WTC11 (cell line): ENCODE measurements at regions not wholly inside any gene's neighbourhood (a gene's known extent, or its start where the extent isn't known, plus 50 kb on each side); places are given as distances from the start of the nearest gene placed in this dataset.

Experiments used
- ATAC-seq: fragments of 200-7000 bp; cut with Tn5 transposase; 2 replicates; pipeline ENCODE4 v1.10.0; 2021; ENCODE audit warnings: mild to moderate bottlenecking, moderate library complexity
- CTCF ChIA-PET: fragments of 300-600 bp; sonication (Branson Sonifier 250); formaldehyde crosslinking; loops from one replicate; lab custom pipeline; 2021; ENCODE audit warnings: antibody characterized with exemption; lab: Charles Lee
- POLR2A ChIA-PET: fragments of 350-600 bp; sonication (Branson Sonifier 250); formaldehyde crosslinking; loops from one replicate; lab custom pipeline; 2021; ENCODE audit warnings: antibody characterized with exemption; lab: Charles Lee
- DNase-seq: peaks from one replicate; pipeline ENCODE4 v3.0.0; 2021; ENCODE audit warnings: low spot score
- H3K27ac Mint-ChIP-seq: 2 replicates; pipeline ENCODE4 v1.8.0; 2021; ENCODE audit warnings: mixed read lengths
- H3K27me3 Mint-ChIP-seq: 2 replicates; pipeline ENCODE4 v1.8.0; 2021; ENCODE audit warnings: low read depth, mild to moderate bottlenecking, moderate library complexity, mixed read lengths
- H3K36me3 Mint-ChIP-seq: 2 replicates; pipeline ENCODE4 v1.8.0; 2021; ENCODE audit warnings: mixed read lengths
- H3K4me1 Mint-ChIP-seq: 2 replicates; pipeline ENCODE4 v1.8.0; 2022; ENCODE audit warnings: mixed read lengths
- H3K4me3 Mint-ChIP-seq: 2 replicates; pipeline ENCODE4 v1.8.0; 2021; ENCODE audit warnings: mild to moderate bottlenecking, moderate library complexity, mixed read lengths
- H3K9me3 Mint-ChIP-seq: 2 replicates; pipeline ENCODE4 v1.8.0; 2021; ENCODE audit warnings: mixed read lengths
- CBFB ChIP-seq: sonication (generic); formaldehyde crosslinking; IDR thresholded peaks from 2 replicates; pipeline ENCODE4 v1.8.1; 2022; ENCODE audit warnings: mild to moderate bottlenecking, low read depth, missing genetic modification reagents
- ELF4 ChIP-seq: sonication (generic); formaldehyde crosslinking; IDR thresholded peaks from 2 replicates; pipeline ENCODE4 v1.8.1; 2022; ENCODE audit warnings: low read depth, mild to moderate bottlenecking, moderate library complexity, missing genetic modification reagents
- GTF2I ChIP-seq: fragments of 250-450 bp; sonication (Bioruptor Pico); conservative IDR thresholded peaks from 2 replicates; pipeline ENCODE4 v1.4.0; 2021; ENCODE audit warnings: mild to moderate bottlenecking
- HMGA2 ChIP-seq: fragments of 250-450 bp; sonication (Bioruptor Pico); IDR thresholded peaks from 2 replicates; pipeline ENCODE4 v1.4.0; 2021; ENCODE audit warnings: mild to moderate bottlenecking, moderate library complexity
- NR1H2 ChIP-seq: sonication (generic); formaldehyde crosslinking; IDR thresholded peaks from 2 replicates; pipeline ENCODE4 v1.9.0; 2021; ENCODE audit warnings: mild to moderate bottlenecking, moderate library complexity, missing genetic modification reagents
- PRRX2 ChIP-seq: fragments of 250-450 bp; sonication (Bioruptor Pico); IDR thresholded peaks from 2 replicates; pipeline ENCODE4 v1.8.0; 2021; ENCODE audit warnings: mild to moderate bottlenecking
- SMAD4 ChIP-seq: sonication (generic); formaldehyde crosslinking; IDR thresholded peaks from 2 replicates; pipeline ENCODE4 v1.8.0; 2022; ENCODE audit warnings: mild to moderate bottlenecking, missing genetic modification reagents
- SP1 ChIP-seq: sonication (generic); formaldehyde crosslinking; conservative IDR thresholded peaks from 2 replicates; pipeline ENCODE4 v1.8.1; 2022; ENCODE audit warnings: missing genetic modification reagents
- TEAD4 ChIP-seq: sonication (generic); formaldehyde crosslinking; IDR thresholded peaks from 2 replicates; pipeline ENCODE4 v1.8.0; 2022; ENCODE audit warnings: mild to moderate bottlenecking, missing genetic modification reagents
- TF ChIP-seq, protein P1 (sequence below): sonication (generic); formaldehyde crosslinking; IDR thresholded peaks from 2 replicates; pipeline ENCODE4 v1.8.0; 2023; ENCODE audit warnings: missing genetic modification reagents
- TF ChIP-seq, protein P2 (sequence below): sonication (generic); formaldehyde crosslinking; IDR thresholded peaks from 2 replicates; pipeline ENCODE4 v1.8.0; 2023; ENCODE audit warnings: mild to moderate bottlenecking, missing genetic modification reagents
- TF ChIP-seq, protein P3 (sequence below): sonication (generic); formaldehyde crosslinking; IDR thresholded peaks from 2 replicates; pipeline ENCODE4 v1.8.0; 2023; ENCODE audit warnings: missing genetic modification reagents, mild to moderate bottlenecking, borderline replicate concordance
- TF ChIP-seq, protein P4 (sequence below): sonication (generic); formaldehyde crosslinking; IDR thresholded peaks from 2 replicates; pipeline ENCODE4 v1.8.1; 2022; ENCODE audit warnings: mild to moderate bottlenecking, moderate library complexity, missing genetic modification reagents
- TF ChIP-seq, protein P5 (sequence below): sonication (generic); formaldehyde crosslinking; IDR thresholded peaks from 2 replicates; pipeline ENCODE4 v1.8.1; 2023; ENCODE audit warnings: mild to moderate bottlenecking, missing genetic modification reagents
- TF ChIP-seq, protein P6 (sequence below): fragments of 250-450 bp; sonication (Bioruptor Pico); IDR thresholded peaks from 2 replicates; pipeline ENCODE4 v1.8.0; 2021; ENCODE audit warnings: mild to moderate bottlenecking
- TF ChIP-seq, protein P7 (sequence below): sonication (generic); formaldehyde crosslinking; conservative IDR thresholded peaks from 2 replicates; pipeline ENCODE4 v1.8.1; 2022; ENCODE audit warnings: mild to moderate bottlenecking, missing genetic modification reagents
- TF ChIP-seq, protein P8 (sequence below): sonication (generic); formaldehyde crosslinking; IDR thresholded peaks from 2 replicates; pipeline ENCODE4 v1.8.0; 2022; ENCODE audit warnings: mild to moderate bottlenecking, missing genetic modification reagents

DNA sequence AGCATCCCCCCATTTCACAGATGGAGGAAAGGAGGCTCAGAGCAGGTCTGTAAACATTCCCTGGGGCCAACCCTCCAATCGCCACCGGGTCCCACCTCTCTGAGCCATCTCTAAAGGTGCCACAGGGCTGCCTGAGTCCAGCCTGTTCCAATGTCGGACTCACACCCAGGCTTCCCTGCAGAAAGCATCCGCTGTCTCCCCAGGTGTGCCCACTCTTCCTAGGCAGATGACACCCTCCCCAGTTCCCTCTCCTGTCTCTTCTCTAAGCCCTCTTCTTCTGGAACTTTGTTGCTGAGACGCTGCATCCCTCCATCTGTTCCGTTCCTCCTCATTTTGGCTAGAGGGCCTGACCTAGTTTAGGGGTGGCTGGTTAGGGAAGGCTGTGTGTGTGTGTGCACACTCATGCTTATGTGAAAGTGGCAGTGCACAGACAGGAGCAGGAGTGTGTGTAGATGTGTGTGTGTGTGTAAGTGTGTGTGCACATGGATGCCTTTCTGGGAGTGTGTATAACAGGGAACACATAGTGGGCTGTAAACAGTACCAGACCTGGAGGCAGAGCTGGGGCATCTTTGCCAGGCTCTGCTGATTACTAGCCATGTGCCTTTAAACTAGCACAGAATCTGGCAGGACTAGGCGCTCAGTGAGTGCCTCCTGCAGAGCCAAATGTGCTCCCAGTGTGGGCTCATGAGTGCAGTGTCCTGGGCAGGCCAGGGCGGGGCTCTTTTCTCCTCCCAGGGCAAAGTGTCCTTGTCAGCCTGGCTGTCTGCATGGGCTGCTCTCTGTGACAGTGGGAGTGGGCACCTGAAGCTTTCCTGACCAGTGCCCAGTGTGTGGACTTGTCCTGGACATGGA lies 77.3 kb upstream of the NECTIN1 start:
- Mint-ChIP-seq H3K36me3 (no peaks in the 10 kb centered on the region), H3K9me3 (no peaks in the 10 kb centered on the region), H3K4me3 (no peak overlapping the region), H3K27me3 (no peaks in the 10 kb centered on the region; the same call in 1 of the 2 replicates), H3K4me1 (peaks cover 4% of the 10 kb centered on the region; the same call in 1 of the 2 replicates), H3K27ac (no peak overlapping the region)
- DNase-seq (no peak), ATAC-seq (no peak)
- CTCF ChIA-PET: interaction anchor here (0.8 kb wide), 1 partner anchor 9 kb away, joined by 3 read pairs; no protein-coding TSS in a partner anchor
- TF ChIP-seq, protein P1, sequence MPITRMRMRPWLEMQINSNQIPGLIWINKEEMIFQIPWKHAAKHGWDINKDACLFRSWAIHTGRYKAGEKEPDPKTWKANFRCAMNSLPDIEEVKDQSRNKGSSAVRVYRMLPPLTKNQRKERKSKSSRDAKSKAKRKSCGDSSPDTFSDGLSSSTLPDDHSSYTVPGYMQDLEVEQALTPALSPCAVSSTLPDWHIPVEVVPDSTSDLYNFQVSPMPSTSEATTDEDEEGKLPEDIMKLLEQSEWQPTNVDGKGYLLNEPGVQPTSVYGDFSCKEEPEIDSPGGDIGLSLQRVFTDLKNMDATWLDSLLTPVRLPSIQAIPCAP (CRISPR knock-in tag): no peak
- TF ChIP-seq SP1: no peak
- TF ChIP-seq, protein P2, sequence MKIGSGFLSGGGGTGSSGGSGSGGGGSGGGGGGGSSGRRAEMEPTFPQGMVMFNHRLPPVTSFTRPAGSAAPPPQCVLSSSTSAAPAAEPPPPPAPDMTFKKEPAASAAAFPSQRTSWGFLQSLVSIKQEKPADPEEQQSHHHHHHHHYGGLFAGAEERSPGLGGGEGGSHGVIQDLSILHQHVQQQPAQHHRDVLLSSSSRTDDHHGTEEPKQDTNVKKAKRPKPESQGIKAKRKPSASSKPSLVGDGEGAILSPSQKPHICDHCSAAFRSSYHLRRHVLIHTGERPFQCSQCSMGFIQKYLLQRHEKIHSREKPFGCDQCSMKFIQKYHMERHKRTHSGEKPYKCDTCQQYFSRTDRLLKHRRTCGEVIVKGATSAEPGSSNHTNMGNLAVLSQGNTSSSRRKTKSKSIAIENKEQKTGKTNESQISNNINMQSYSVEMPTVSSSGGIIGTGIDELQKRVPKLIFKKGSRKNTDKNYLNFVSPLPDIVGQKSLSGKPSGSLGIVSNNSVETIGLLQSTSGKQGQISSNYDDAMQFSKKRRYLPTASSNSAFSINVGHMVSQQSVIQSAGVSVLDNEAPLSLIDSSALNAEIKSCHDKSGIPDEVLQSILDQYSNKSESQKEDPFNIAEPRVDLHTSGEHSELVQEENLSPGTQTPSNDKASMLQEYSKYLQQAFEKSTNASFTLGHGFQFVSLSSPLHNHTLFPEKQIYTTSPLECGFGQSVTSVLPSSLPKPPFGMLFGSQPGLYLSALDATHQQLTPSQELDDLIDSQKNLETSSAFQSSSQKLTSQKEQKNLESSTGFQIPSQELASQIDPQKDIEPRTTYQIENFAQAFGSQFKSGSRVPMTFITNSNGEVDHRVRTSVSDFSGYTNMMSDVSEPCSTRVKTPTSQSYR (CRISPR knock-in tag): no peak
- POLR2A ChIA-PET: no interaction called here

DNA sequence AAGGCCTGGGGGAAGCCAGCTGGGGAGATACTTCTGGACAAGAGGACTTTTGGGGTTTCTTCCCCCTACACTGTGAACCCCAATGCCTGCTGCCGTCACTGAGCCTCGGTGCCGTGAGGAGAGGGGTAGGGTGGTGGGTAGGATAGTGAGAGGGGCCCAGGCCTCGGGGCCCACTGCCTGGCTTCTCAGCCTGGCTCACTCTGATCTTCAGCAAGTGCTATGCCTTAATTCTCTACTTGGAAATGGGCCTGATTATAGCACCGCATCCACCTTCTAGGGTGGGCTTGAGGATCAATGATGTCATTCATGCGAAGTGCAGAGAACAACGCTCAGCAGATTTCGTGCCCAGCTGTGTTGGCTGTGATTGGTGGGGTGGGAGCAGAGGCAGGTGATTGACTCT lies 76.7 kb upstream of the NECTIN1 start:
- Mint-ChIP-seq H3K4me3 (no peak overlapping the region), H3K27me3 (peaks cover 3% of the 10 kb centered on the region; the same call in 1 of the 2 replicates), H3K4me1 (peaks cover 4% of the 10 kb centered on the region; the same call in 1 of the 2 replicates), H3K36me3 (no peaks in the 10 kb centered on the region), H3K9me3 (no peaks in the 10 kb centered on the region), H3K27ac (no peak overlapping the region)
- ATAC-seq (no peak), DNase-seq (no peak)
- TF ChIP-seq, protein P3, sequence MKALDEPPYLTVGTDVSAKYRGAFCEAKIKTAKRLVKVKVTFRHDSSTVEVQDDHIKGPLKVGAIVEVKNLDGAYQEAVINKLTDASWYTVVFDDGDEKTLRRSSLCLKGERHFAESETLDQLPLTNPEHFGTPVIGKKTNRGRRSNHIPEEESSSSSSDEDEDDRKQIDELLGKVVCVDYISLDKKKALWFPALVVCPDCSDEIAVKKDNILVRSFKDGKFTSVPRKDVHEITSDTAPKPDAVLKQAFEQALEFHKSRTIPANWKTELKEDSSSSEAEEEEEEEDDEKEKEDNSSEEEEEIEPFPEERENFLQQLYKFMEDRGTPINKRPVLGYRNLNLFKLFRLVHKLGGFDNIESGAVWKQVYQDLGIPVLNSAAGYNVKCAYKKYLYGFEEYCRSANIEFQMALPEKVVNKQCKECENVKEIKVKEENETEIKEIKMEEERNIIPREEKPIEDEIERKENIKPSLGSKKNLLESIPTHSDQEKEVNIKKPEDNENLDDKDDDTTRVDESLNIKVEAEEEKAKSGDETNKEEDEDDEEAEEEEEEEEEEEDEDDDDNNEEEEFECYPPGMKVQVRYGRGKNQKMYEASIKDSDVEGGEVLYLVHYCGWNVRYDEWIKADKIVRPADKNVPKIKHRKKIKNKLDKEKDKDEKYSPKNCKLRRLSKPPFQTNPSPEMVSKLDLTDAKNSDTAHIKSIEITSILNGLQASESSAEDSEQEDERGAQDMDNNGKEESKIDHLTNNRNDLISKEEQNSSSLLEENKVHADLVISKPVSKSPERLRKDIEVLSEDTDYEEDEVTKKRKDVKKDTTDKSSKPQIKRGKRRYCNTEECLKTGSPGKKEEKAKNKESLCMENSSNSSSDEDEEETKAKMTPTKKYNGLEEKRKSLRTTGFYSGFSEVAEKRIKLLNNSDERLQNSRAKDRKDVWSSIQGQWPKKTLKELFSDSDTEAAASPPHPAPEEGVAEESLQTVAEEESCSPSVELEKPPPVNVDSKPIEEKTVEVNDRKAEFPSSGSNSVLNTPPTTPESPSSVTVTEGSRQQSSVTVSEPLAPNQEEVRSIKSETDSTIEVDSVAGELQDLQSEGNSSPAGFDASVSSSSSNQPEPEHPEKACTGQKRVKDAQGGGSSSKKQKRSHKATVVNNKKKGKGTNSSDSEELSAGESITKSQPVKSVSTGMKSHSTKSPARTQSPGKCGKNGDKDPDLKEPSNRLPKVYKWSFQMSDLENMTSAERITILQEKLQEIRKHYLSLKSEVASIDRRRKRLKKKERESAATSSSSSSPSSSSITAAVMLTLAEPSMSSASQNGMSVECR (CRISPR knock-in tag): no peak
- TF ChIP-seq PRRX2: no peak
- TF ChIP-seq, protein P4, sequence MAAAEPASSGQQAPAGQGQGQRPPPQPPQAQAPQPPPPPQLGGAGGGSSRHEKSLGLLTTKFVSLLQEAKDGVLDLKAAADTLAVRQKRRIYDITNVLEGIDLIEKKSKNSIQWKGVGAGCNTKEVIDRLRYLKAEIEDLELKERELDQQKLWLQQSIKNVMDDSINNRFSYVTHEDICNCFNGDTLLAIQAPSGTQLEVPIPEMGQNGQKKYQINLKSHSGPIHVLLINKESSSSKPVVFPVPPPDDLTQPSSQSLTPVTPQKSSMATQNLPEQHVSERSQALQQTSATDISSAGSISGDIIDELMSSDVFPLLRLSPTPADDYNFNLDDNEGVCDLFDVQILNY (CRISPR knock-in tag): no peak
- TF ChIP-seq, protein P5, sequence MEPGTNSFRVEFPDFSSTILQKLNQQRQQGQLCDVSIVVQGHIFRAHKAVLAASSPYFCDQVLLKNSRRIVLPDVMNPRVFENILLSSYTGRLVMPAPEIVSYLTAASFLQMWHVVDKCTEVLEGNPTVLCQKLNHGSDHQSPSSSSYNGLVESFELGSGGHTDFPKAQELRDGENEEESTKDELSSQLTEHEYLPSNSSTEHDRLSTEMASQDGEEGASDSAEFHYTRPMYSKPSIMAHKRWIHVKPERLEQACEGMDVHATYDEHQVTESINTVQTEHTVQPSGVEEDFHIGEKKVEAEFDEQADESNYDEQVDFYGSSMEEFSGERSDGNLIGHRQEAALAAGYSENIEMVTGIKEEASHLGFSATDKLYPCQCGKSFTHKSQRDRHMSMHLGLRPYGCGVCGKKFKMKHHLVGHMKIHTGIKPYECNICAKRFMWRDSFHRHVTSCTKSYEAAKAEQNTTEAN (CRISPR knock-in tag): no peak
- no peak for TF ChIP-seq SMAD4 (CRISPR knock-in tag)
- TF ChIP-seq GTF2I (CRISPR knock-in tag): no peak
- CTCF ChIA-PET: no interaction called here
- POLR2A ChIA-PET: no interaction called here

DNA sequence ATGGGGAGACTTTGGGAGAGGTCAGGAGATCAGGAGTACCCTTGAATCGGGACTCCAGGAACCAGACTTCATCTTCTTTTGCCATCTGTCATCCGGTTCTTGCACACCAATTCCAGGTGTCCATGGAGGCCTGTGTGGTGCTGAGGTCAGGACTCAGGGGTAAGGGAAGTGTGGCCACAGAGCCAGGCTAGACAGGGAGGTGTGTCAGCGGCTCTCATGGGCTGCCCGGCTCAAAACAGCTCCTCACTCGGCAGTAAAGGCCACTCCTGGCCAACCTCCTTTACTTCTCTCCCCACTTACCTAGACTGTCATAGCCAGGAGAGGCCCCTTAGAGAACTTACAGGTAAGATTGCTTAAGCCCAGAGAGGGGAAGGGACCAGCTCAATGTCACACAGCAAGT lies 75.7 kb upstream of the NECTIN1 start:
- POLR2A ChIA-PET: no interaction called here
- DNase-seq (no peak), ATAC-seq (no peak)
- H3K4me3 Mint-ChIP-seq: no peak overlapping the region
- H3K27ac Mint-ChIP-seq: no peak overlapping the region
- CTCF ChIA-PET: interaction anchor here (1.4 kb wide), 1 partner anchor 12 kb away, joined by 3 read pairs; no protein-coding TSS in a partner anchor
- H3K4me1 Mint-ChIP-seq: peaks cover 4% of the 10 kb centered on the region; the same call in 1 of the 2 replicates
- H3K36me3 Mint-ChIP-seq: no peaks in the 10 kb centered on the region
- peaks cover 7% of the 10 kb centered on the region for H3K27me3 Mint-ChIP-seq
- H3K9me3 Mint-ChIP-seq: no peaks in the 10 kb centered on the region
- TF ChIP-seq CBFB (CRISPR knock-in tag) (no peak), ELF4 (no peak), NR1H2 (CRISPR knock-in tag) (no peak), TEAD4 (no peak), HMGA2 (CRISPR knock-in tag) (no peak)
- TF ChIP-seq, protein P6, sequence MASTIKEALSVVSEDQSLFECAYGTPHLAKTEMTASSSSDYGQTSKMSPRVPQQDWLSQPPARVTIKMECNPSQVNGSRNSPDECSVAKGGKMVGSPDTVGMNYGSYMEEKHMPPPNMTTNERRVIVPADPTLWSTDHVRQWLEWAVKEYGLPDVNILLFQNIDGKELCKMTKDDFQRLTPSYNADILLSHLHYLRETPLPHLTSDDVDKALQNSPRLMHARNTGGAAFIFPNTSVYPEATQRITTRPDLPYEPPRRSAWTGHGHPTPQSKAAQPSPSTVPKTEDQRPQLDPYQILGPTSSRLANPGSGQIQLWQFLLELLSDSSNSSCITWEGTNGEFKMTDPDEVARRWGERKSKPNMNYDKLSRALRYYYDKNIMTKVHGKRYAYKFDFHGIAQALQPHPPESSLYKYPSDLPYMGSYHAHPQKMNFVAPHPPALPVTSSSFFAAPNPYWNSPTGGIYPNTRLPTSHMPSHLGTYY (CRISPR knock-in tag): no peak
- TF ChIP-seq, protein P7, sequence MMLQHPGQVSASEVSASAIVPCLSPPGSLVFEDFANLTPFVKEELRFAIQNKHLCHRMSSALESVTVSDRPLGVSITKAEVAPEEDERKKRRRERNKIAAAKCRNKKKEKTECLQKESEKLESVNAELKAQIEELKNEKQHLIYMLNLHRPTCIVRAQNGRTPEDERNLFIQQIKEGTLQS (CRISPR knock-in tag): no peak
- TF ChIP-seq, protein P8, sequence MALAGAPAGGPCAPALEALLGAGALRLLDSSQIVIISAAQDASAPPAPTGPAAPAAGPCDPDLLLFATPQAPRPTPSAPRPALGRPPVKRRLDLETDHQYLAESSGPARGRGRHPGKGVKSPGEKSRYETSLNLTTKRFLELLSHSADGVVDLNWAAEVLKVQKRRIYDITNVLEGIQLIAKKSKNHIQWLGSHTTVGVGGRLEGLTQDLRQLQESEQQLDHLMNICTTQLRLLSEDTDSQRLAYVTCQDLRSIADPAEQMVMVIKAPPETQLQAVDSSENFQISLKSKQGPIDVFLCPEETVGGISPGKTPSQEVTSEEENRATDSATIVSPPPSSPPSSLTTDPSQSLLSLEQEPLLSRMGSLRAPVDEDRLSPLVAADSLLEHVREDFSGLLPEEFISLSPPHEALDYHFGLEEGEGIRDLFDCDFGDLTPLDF: no peak
